Stomach (tissue), 8 donors: ENCODE measurements at regions not wholly inside any gene's neighbourhood (a gene's known extent, or its start where the extent isn't known, plus 50 kb on each side); places are given as distances from the start of the nearest gene placed in this dataset.

Source experiments
- DNase-seq, 2 donors: peaks; one replicate each; pipeline versions ENCODE4 v3.0.0 to v3.0.0-alpha.2; 2013 to 2019
- H3K27ac ChIP-seq, 5 donors: fragments of 200-600 bp in 4 of 5; sonication (generic) in 4 of 5; one replicate each; pipeline ENCODE4 v1.5.1; 2013 to 2019; ENCODE audit warnings: mild to moderate bottlenecking in 1 of 5, moderate library complexity in 1 of 5
- H3K27me3 ChIP-seq, 3 donors: fragments of 200-600 bp; sonication (generic); one replicate each; pipeline ENCODE4 v1.5.1; 2017 to 2019; ENCODE audit warnings: mixed run types in 1 of 3
- H3K36me3 ChIP-seq, 4 donors: fragments of 200-600 bp; sonication (generic); 1 replicate in 3 of 4; 2 replicates in 1 of 4; pipeline ENCODE4 v1.5.1; 2016 to 2019
- H3K4me1 ChIP-seq, 4 donors: fragments of 200-600 bp; sonication (generic); one replicate each; pipeline ENCODE4 v1.5.1; 2016 to 2019
- H3K4me3 ChIP-seq, 4 donors: fragments of 200-600 bp; sonication (generic) in 3 of 4; one replicate each; pipeline ENCODE4 v1.5.1; 2016 to 2019; ENCODE audit warnings: mild to moderate bottlenecking in 1 of 4
- H3K9me3 ChIP-seq, 4 donors: fragments of 200-600 bp; sonication (generic); one replicate each; pipeline ENCODE4 v1.5.1; 2016 to 2019
- EP300 ChIP-seq: sonication (generic); formaldehyde crosslinking; IDR thresholded peaks from one replicate; pipeline ENCODE4 v1.6.1; 2017; ENCODE audit warnings: antibody characterized with exemption
- POLR2A ChIP-seq, 4 donors: fragments of 450-650 bp; IDR thresholded peaks; one replicate each; pipeline ENCODE4 v1.6.1; 2016; ENCODE audit warnings: antibody characterized with exemption in 4 of 4, control low read depth in 2 of 4, mild to moderate bottlenecking in 1 of 4, moderate library complexity in 1 of 4
- POLR2AphosphoS5 ChIP-seq, 3 donors: sonication (generic); formaldehyde crosslinking; IDR thresholded peaks; one replicate each; pipeline ENCODE4 v1.6.1; 2016; ENCODE audit warnings: antibody characterized with exemption in 3 of 3
- WGBS, 5 donors: extraction: QIAGEN DNeasy Blood & Tissue Kit in 3 of 5; methylation state at CpG; one replicate each; pipeline versions ENCODE4 v1.1.5 to v1.1.7; 2013 to 2018; 5-methylcytosine and 5-hydroxymethylcytosine counted together
- intact Hi-C: fragments of 100-400 bp; cut with DNase I; formaldehyde crosslinking; loops from one replicate; pipeline ENCODE4 v1.15.1; 2023; ENCODE audit warnings: low total_unique reads
- TF ChIP-seq, protein P1 (sequence below), 7 experiments: fragments of 450-650 bp in 4 of 7; fragments of 200-600 bp in 3 of 7; sonication (generic) in 3 of 7; IDR thresholded peaks; one replicate each; pipeline ENCODE4 v1.5.1; 2016 to 2019; ENCODE audit warnings: antibody characterized with exemption in 7 of 7, control low read depth in 2 of 7, mild to moderate bottlenecking in 1 of 7
- donor health status: healthy with polysubstance abuse.
- donor health status: Bipolar disorder and iron deficiency.
- donor health status: healthy.

DNA sequence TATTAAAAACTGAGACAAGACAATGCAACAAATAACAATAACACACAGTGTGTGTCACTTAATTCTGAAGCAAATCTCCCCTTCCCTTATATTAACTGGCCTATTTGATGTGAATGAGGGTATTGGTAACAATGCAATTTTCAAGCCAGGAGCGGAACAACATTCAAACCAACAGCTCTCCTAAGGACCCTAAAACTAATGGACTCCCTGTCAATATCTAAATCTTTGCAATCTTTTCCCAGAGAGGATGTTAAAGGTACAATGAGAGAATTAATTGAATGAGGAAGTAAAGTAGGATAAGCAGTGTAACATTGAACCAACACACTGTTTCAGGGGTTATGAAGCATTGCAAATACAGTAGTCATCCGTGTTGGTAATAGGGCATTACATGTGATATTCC lies 311.7 kb downstream of the HTR1A start:
- Histone ChIP-seq H3K4me1 (no peaks in the 10 kb centered on the region), H3K27ac (no peak overlapping the region), H3K36me3 (no peaks in the 10 kb centered on the region), H3K9me3 (no peaks in the 10 kb centered on the region), H3K27me3 (no peaks in the 10 kb centered on the region), H3K4me3 (no peak overlapping the region)
- no peak for DNase-seq
- intact Hi-C loops = no loop called here
- TF ChIP-seq POLR2A (IDR thresholded peaks at IDR 0.05) (no peak), POLR2AphosphoS5 (IDR thresholded peaks at IDR 0.05) (no peak), EP300 (no peak)
- TF ChIP-seq, protein P1, sequence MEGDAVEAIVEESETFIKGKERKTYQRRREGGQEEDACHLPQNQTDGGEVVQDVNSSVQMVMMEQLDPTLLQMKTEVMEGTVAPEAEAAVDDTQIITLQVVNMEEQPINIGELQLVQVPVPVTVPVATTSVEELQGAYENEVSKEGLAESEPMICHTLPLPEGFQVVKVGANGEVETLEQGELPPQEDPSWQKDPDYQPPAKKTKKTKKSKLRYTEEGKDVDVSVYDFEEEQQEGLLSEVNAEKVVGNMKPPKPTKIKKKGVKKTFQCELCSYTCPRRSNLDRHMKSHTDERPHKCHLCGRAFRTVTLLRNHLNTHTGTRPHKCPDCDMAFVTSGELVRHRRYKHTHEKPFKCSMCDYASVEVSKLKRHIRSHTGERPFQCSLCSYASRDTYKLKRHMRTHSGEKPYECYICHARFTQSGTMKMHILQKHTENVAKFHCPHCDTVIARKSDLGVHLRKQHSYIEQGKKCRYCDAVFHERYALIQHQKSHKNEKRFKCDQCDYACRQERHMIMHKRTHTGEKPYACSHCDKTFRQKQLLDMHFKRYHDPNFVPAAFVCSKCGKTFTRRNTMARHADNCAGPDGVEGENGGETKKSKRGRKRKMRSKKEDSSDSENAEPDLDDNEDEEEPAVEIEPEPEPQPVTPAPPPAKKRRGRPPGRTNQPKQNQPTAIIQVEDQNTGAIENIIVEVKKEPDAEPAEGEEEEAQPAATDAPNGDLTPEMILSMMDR (IDR thresholded peaks at IDR 0.05) = no peak
- 81 to 92% (median 83%) methylated on average over 2 of the region's 2 CpGs for WGBS, 5 donors

DNA sequence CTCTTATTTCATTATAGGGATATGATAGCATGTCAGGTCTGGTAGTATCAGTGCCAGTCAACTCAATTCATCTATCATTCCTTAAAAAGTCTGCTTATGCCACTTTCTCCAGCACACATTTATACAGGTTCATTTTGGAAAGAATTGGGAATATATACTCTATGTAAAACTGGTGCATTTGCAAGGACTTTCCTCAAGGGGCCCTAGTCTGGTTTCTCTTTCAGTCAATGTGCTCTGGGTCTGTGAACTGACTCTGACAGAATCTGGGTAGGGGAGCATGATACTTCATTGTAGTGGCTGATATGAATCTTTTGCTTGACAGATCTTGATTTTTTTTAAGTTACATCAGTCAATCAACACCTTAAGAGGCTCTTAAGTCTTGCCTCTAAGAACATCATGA lies 313.9 kb downstream of the HTR1A start:
- TF ChIP-seq, protein P1 (IDR thresholded peaks at IDR 0.05) = no peak
- TF ChIP-seq EP300 = no peak
- TF ChIP-seq POLR2AphosphoS5 (IDR thresholded peaks at IDR 0.05) = no peak
- no peak for TF ChIP-seq POLR2A (IDR thresholded peaks at IDR 0.05)
- no peaks in the 10 kb centered on the region for H3K36me3 ChIP-seq
- no peak for DNase-seq
- intact Hi-C loops = no loop called here
- no peak overlapping the region for H3K27ac ChIP-seq
- H3K9me3 ChIP-seq = no peaks in the 10 kb centered on the region
- H3K27me3 ChIP-seq = no peaks in the 10 kb centered on the region
- no peak overlapping the region for H3K4me3 ChIP-seq
- no peaks in the 10 kb centered on the region for H3K4me1 ChIP-seq

DNA sequence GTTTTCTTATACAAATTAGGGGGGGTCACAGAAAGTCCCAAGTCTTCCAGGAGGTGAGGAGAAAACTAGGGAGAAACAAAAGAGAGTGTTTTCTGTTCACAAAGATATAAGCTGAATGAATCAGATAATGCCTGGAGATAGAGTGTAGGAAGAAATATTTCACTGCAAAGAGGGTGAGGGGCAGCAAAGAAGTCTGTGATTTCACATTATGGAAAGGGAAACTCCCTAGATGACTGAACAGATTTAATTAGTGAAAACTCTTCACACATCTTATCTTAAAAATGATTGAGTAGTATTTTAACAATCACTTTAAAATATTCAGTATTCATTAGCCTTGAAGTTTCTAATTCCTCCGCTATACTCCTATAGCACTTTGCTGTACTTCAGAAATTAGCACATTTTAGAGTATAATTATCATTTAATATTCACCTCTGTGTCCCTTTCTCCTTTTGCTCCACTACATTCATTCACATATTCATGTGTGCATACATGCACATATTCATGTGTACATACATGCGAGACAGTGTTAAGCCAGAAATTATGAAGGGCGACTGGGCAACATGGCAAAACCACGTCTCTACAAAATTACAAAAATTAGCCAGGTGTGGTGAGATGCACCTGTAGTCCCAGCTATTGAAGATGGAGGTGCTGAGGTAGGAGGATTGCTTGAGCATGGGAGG lies 332.2 kb downstream of the HTR1A start:
- H3K4me1 ChIP-seq = no peaks in the 10 kb centered on the region
- intact Hi-C loops = no loop called here
- TF ChIP-seq EP300 = no peak
- TF ChIP-seq POLR2A (IDR thresholded peaks at IDR 0.05) = no peak
- TF ChIP-seq POLR2AphosphoS5 (IDR thresholded peaks at IDR 0.05) = no peak
- TF ChIP-seq, protein P1 (IDR thresholded peaks at IDR 0.05) = no peak
- no peaks in the 10 kb centered on the region for H3K27me3 ChIP-seq
- no peak overlapping the region for H3K4me3 ChIP-seq
- H3K27ac ChIP-seq = no peak overlapping the region
- 84 to 98% (median 90%) methylated on average over 4 of the region's 4 CpGs for WGBS, 5 donors
- DNase-seq = no peak
- no peaks in the 10 kb centered on the region for H3K36me3 ChIP-seq
- peaks cover 0 to 12% (median 3%) of the 10 kb centered on the region in 4 donors for H3K9me3 ChIP-seq

DNA sequence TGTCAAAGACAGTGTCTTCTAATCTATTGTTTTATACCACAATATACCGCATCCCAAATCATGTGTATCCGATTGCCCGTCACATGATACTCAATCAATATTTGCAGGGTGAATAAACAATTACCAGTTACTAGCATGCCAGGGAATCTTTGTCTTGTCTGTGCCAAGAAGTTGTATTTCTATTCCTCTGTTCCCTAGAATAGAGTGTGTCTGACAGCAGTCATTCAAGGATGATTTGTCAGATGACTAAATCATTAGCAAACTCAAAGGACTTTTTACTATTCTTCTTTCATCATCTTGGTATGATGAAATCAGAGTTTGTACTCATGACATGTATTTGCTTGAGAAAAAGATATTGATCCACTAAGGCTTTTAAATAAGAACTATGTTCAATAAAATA lies 348.8 kb downstream of the HTR1A start:
- Histone ChIP-seq H3K4me1 (no peaks in the 10 kb centered on the region), H3K9me3 (no peaks in the 10 kb centered on the region), H3K36me3 (no peaks in the 10 kb centered on the region), H3K27me3 (no peaks in the 10 kb centered on the region), H3K4me3 (no peak overlapping the region), H3K27ac (no peak overlapping the region)
- TF ChIP-seq POLR2A (IDR thresholded peaks at IDR 0.05) (no peak), EP300 (no peak), POLR2AphosphoS5 (IDR thresholded peaks at IDR 0.05) (no peak)
- TF ChIP-seq, protein P1 (IDR thresholded peaks at IDR 0.05) = no peak
- DNase-seq = no peak
- intact Hi-C loops = no loop called here
- 87 to 92% (median 90%) methylated on average over 3 of the region's 3 CpGs for WGBS, 5 donors
